ENCODE measurements at regions not wholly inside any gene's neighbourhood (a gene's known extent, or its start where the extent isn't known, plus 50 kb on each side); places are given as distances from the start of the nearest gene placed in this dataset.

DNA sequence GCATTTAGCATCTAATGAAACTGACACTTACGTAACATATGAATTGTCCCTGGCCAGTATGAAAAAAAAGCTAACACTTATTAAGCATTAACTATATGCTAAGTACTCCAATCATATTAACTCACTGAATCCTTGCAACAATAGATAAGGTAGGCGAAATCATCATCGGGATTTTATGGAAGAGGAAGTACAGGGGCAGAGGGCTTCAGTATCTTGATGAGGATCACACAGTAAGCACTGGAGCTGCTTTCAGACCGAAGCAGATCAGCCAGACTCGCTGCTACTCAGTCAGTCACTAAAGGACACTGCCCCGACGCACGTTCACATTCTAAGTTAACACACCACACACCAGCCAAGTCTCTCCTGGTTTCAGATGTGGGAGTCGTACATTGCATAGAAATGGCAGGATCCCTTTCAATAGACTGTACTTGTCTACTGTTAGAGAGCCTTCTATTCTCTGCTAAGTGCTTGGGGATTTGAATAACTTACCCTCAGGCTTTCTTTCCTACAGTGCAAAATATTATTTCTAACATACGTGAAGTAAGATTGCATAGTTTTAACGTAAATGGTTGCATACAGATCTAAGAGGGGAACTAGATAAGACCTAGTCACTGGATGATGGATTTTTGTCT lies 540.2 kb upstream of the TENM3 start:
- ATAC-seq, result no peak

GRCh38 chr4:181710143-181710542 lies 533.1 kb upstream of the TENM3 start:
- no peak for ATAC-seq
- no peak for DNase-seq
- intact Hi-C loops (cut with DNase I), result no loop called here

More for the DNA sequence above, 540.2 kb upstream of the TENM3 start:
- intact Hi-C loops (cut with DNase I), result no loop called here
- no peak for DNase-seq

GRCh38 chr4:181711387-181711786 lies 531.8 kb upstream of the TENM3 start:
- DNase-seq (no peak), ATAC-seq (no peak)
- intact Hi-C loops (cut with DNase I), result no loop called here

DNA sequence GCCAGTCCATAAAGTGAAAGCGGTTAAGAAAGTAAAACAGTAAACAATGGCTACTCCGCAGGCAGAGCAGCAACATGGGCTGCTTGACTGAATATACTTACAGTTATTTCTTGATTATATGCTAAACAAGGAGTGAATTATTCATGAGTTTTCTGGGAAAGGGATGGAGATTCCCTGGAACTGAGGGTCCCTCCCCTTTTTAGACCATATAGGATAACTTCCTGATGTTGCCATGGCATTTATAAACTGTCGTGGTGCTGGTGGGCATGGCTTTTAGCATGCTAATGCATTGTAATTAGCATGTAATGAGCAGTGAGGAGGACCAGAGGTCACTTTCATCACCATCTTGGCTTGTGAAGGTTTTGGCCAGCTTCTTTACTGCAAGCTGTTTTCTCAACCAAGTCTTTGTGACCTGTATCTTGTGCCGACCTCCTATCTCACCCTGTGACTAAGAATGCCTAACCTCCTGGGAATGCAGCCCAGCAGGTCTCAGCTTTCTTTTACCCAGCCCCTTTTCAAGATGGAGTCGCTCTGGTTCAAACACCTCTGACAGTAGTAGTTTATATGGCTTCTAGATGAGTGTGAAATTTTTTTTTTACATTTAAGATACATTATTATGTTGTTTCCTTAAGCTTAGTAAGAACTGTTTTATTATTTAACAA lies 514.8 kb upstream of the TENM3 start:
- intact Hi-C loops (cut with DNase I), result no loop called here
- ATAC-seq (no peak), DNase-seq (no peak)

DNA sequence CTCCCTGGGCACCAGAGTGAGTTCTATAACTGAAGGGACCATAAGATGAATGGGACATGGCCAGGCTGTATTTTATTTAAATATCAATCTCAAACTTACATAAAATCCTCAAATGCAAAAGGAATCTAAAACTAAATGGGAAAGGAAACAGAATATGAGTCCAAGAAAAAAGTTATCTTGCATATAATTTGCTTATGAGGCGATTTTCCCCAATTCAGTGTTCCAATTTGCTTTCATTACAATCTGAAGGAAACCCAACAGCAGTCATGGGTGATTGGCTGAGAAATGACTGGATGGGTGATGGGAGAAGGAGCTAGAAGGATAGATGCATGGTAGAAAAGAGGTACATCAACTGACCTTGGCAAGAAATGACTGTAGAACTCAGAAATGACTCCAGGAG lies 511.3 kb upstream of the TENM3 start:
- DNase-seq (no peak), ATAC-seq (no peak)
- intact Hi-C loops (cut with DNase I), result no loop called here

DNA sequence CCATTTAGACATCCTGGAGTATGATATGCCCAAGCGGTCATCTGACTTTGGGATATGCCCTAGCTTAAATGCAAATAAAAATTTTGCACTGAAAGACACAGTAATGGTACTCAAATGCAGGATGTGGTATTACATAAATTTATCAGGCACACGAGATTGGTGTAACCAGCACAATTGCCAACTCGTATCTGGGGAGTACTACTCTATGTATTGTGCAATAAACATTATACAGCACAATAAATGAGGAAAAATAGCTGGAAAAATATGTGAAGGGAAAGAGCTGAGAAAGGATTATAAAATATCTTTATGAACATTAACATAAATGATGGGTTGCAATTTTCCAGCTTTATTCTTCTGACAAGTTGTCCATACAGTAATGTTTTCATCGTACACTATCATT lies 505.5 kb upstream of the TENM3 start:
- ATAC-seq (no peak), DNase-seq (no peak)
- intact Hi-C loops (cut with DNase I), result no loop called here

- ATAC-seq, result no peak
- DNase-seq, result no peak
- intact Hi-C loops (cut with DNase I), result no loop called here
Measured at GRCh38 chr4:181739031-181739430, 504.2 kb upstream of the TENM3 start.

DNA sequence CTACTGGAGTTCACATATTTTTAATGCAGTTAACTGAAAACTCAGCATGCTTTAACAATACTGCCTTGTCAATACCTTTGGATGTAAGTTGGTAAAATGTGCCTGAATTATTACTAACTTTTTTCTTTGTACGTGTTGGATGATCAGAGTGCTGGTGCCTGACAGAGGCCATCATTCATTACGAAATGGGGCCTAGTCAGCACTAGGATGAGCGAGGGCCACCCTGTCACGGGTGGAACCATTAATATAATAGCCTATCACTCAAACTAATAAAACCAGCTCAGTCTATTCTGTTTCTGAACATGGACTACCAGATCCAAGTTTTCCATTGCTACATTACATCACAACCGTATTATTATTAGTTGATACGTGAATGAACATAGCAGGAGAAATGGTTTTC lies 501.7 kb upstream of the TENM3 start:
- DNase-seq (no peak), ATAC-seq (no peak)
- intact Hi-C loops (cut with DNase I), result no loop called here

DNA sequence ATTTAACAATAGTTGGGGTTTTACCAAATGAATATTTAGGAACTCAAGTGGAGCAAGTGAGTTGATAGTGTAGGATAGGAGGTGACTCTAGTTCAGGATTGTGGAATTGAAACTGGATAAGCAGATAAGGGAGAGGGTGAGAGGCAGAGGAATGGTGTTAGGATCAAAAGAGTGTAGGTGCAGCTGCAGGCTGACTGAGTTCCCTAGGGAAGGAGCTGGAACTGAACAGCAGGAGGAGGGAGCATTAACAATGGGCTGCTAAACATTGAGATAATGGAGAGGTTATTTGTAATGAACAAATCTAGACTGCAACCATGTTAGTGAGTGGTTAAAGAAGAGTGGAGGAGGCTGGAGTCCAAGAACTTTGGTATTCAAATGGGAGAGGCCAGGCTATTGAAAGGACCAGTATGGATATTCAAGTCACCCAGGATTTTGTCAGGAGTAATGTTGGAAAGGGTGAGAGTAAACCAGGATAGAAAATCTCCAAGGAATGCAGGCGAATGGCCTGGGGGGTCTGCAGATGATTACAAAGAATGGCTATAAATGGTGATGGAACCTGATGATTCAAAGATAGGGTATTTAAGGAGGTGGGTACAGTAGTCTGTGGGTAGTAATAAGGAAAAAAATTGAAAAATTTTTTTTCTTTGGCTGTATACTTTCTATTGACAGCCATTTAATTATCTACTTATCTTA lies 497.1 kb upstream of the TENM3 start:
- intact Hi-C loops (cut with DNase I), result no loop called here
- DNase-seq (no peak), ATAC-seq (no peak)

DNA sequence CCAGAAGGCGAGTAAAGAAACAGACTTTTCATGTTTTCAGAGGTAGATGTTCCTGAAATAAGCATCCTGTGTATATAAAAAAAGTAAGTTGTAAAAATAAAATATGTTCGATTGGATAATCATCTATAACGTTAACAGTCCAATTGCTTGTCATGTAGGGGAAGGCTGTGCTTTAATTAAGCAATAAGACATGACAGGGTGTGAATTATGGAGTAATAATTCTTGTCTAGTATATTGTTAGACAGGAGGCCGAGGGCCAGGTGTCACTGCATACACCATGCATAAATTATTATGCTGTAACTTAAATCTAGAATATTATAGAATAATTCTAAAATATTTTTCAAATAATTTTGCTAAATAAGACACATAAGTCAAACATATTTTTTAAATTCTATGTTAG lies 494.6 kb upstream of the TENM3 start:
- DNase-seq (no peak), ATAC-seq (no peak)
- intact Hi-C loops (cut with DNase I), result no loop called here

DNA sequence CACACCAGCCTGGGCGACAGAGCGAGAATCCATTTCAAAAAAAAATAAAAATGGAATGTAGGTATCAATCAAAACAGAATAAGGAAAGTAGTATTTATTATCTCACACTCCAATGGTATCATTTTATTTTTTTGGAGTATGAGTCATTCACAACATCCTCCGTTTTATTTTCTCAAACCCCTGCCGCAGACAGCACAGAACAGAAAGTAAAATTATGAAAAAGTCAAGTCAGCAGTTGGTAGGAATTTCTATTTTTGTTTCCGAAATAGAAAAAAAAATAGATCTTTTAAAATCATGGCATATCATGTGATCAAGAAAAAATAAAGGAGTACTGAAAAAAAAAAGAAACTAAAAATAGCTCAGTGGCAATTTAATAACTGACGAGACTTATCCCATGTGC lies 490.7 kb upstream of the TENM3 start:
- ATAC-seq (no peak), DNase-seq (no peak)
- intact Hi-C loops (cut with DNase I), result no loop called here

GRCh38 chr4:181753207-181753606 lies 490.0 kb upstream of the TENM3 start:
- ATAC-seq (no peak), DNase-seq (no peak)
- intact Hi-C loops (cut with DNase I), result no loop called here

DNA sequence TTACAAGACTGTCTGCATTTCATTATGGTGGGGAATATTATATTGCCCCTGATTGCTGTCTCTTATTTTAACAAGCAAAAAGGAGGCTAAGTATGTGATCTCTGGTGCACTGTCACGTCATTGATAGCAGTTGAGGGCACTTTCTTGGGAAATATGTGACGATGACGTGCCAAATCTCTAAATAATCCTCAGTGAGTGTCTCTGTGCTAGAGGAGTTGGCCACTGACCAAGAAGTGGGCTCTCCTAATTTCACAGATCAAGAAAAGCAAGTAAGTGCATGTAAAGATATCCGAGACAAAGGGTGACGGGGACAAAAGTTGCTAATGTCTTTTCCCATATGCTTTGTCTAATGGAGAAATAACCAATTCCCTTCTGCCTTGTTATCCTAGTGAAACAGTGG lies 487.4 kb upstream of the TENM3 start:
- intact Hi-C loops (cut with DNase I), result no loop called here

DNA sequence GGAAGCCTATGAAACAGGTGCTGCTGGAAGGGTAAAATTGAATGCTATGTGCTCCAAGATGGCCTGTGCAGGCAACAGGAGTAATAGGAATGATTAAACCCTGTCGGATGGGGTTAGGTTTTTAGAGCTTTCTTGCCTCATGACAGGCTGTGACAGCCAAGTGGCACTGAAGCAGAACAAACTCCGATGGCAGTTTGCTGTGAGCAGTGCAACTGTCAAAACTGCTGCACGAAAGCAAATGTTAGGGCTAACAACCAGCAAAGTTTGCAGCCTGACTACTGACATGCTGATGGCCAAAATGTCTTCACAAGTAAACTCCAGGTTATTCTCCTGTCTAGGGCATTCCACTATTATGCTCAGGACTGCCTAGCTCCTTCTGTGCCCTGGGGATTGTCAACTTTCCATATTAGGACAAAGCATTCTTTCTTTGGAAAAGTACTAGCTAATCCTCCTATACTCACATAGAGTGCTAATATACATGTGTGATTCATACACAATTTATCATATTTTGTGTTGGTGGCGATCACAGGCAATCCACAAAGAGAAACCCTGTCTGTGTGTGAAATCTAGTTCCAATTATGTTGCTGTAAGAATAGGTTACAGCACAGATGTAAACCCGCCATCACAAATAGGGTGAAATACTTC lies 486.6 kb upstream of the TENM3 start:
- DNase-seq, result no peak
- ATAC-seq, result no peak
- intact Hi-C loops (cut with DNase I), result no loop called here

More for the DNA sequence above, 487.4 kb upstream of the TENM3 start:
- no peak for DNase-seq
- no peak for ATAC-seq

GRCh38 chr4:181757098-181757497 lies 486.1 kb upstream of the TENM3 start:
- ATAC-seq, result no peak
- DNase-seq, result no peak
- intact Hi-C loops (cut with DNase I), result no loop called here

DNA sequence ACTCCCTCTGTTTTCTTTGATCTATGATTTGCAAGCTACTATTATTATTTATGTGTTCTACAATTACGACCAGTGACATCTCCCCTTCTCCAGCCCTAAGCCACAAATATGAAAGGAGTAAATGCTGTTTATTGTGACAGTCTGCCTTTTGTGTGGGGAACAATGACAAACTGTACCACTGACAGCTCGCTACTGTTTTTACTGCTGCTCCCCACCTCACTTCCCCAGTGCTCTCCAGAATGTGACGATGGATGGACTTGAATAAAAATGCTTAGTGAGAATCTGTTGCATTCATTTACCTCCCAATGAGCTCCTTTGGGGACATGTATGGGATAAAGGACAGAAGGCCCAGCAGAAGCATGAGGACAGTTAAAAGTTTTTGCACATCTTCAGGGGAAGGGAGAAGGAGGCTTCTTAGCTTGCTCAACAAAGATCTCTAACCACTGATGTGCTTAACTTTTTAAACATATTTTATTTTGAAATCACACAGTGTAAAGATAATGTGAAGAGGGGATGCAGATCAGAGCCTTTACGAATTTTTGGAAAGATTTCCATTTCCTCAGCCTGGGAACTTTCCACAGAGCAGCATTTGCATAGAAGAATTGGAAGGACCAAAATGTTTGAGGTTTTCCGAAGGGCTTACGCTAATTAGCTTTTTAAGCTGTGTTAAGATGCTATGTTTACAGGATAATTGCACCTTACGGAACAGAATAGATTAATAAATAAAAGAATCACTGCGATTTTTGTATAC lies 485.1 kb upstream of the TENM3 start:
- intact Hi-C loops (cut with DNase I), result no loop called here
- ATAC-seq (no peak), DNase-seq (no peak)

DNA sequence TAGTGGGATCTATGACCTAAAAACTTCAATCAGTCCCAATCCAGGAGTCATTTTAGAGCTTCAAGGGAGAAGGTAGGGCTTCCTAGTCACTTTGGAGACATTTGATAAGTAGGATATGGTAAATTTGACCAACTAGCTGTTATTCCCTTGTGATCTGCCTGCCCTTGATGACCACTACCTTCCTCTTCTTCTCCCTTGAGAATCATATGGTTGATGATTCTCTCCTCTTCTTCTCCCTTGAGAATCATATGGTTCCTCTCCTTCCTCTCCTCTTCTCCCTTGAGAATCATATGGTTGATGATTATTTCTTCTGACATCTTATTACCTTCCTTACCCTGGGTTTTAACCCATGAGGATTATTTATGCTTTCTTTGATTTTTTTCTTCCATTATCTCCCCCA lies 482.6 kb upstream of the TENM3 start:
- DNase-seq, result no peak
- no peak for ATAC-seq
- intact Hi-C loops (cut with DNase I), result no loop called here

- intact Hi-C loops (cut with DNase I), result no loop called here
Measured at GRCh38 chr4:181761156-181761555, 482.0 kb upstream of the TENM3 start.

GRCh38 chr4:181766061-181766548 lies 477.1 kb upstream of the TENM3 start:
- intact Hi-C loops (cut with DNase I), result no loop called here
- ATAC-seq (no peak), DNase-seq (no peak)

More at GRCh38 chr4:181761156-181761555, 482.0 kb upstream of the TENM3 start:
- ATAC-seq (no peak), DNase-seq (no peak)
